HL-60 (cell line): ENCODE measurements at regions not wholly inside any gene's neighbourhood (a gene's known extent, or its start where the extent isn't known, plus 50 kb on each side); places are given as distances from the start of the nearest gene placed in this dataset.

Experiments used
- CTCF ChIP-seq: IDR thresholded peaks from one replicate; pipeline ENCODE4 v1.5.1; 2011; ENCODE audit warnings: low read length, control low read depth, inconsistent platforms; ENCODE audit not compliant: insufficient read depth
- REST ChIP-seq: IDR thresholded peaks from 2 replicates; pipeline ENCODE4 v1.6.1; 2012; ENCODE audit warnings: low read depth; ENCODE audit not compliant: insufficient replicate concordance

GRCh38 chr2:195575879-195576401 is 81.1 kb upstream of the SLC39A10 start:
- TF ChIP-seq CTCF: no peak
- TF ChIP-seq REST: no peak
